ENCODE measurements at regions not wholly inside any gene's neighbourhood (a gene's known extent, or its start where the extent isn't known, plus 50 kb on each side); places are given as distances from the start of the nearest gene placed in this dataset.

DNA sequence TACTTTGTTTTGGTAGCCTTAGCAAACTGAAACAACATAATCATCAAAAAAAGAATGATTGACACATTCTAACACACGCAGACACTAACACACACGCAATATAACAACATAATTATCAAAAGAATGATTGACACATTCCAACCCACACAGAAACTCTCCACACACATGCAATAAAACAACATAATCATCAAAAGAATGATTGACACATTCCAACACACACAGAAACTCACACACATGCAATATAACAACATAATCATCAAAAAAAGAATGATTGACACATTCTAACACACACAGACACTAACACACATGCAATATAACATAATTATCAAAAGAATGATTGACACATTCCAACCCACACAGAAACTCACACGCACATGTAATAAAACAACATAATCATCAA lies 172.4 kb downstream of the THBS2 start:
- no peak for TF ChIP-seq EP300 (IDR thresholded peaks at IDR 0.05)
- TF ChIP-seq, protein P1, sequence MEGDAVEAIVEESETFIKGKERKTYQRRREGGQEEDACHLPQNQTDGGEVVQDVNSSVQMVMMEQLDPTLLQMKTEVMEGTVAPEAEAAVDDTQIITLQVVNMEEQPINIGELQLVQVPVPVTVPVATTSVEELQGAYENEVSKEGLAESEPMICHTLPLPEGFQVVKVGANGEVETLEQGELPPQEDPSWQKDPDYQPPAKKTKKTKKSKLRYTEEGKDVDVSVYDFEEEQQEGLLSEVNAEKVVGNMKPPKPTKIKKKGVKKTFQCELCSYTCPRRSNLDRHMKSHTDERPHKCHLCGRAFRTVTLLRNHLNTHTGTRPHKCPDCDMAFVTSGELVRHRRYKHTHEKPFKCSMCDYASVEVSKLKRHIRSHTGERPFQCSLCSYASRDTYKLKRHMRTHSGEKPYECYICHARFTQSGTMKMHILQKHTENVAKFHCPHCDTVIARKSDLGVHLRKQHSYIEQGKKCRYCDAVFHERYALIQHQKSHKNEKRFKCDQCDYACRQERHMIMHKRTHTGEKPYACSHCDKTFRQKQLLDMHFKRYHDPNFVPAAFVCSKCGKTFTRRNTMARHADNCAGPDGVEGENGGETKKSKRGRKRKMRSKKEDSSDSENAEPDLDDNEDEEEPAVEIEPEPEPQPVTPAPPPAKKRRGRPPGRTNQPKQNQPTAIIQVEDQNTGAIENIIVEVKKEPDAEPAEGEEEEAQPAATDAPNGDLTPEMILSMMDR (IDR thresholded peaks at IDR 0.05) = no peak

All from tibial nerve (tissue), 4 donors.